Endothelial cell (in vitro differentiated cells): ENCODE measurements at regions not wholly inside any gene's neighbourhood (a gene's known extent, or its start where the extent isn't known, plus 50 kb on each side); places are given as distances from the start of the nearest gene placed in this dataset.

ENCODE experiments used
- DNase-seq: peaks from one replicate; pipeline ENCODE4 v3.0.0; 2021; ENCODE audit warnings: low spot score
- H3K27ac Mint-ChIP-seq: one replicate; pipeline ENCODE4 v1.8.0; 2021; ENCODE audit warnings: mixed read lengths, inconsistent platforms; ENCODE audit not compliant: unreplicated experiment
- H3K27me3 Mint-ChIP-seq: one replicate; pipeline ENCODE4 v1.8.0; 2021; ENCODE audit warnings: mild to moderate bottlenecking, moderate library complexity, mixed read lengths, inconsistent platforms; ENCODE audit not compliant: unreplicated experiment
- H3K36me3 Mint-ChIP-seq: one replicate; pipeline ENCODE4 v1.8.0; 2021; ENCODE audit warnings: mild to moderate bottlenecking, low read depth, mixed read lengths, inconsistent platforms; ENCODE audit not compliant: unreplicated experiment
- H3K4me1 Mint-ChIP-seq: one replicate; pipeline ENCODE4 v1.8.0; 2021; ENCODE audit warnings: mild to moderate bottlenecking, mixed read lengths, inconsistent platforms; ENCODE audit not compliant: unreplicated experiment
- H3K4me3 Mint-ChIP-seq: one replicate; pipeline ENCODE4 v1.8.0; 2021; ENCODE audit warnings: mild to moderate bottlenecking, mixed read lengths, inconsistent platforms; ENCODE audit not compliant: unreplicated experiment
- H3K9me3 Mint-ChIP-seq: one replicate; pipeline ENCODE4 v1.8.0; 2021; ENCODE audit warnings: mixed read lengths, inconsistent platforms; ENCODE audit not compliant: unreplicated experiment
- CTCF ChIP-seq: fragments of 200-600 bp; sonication (generic); IDR thresholded peaks from one replicate; pipeline ENCODE4 v1.5.0; 2021; ENCODE audit warnings: antibody characterized with exemption; ENCODE audit not compliant: unreplicated experiment

GRCh38 chr2:128490881-128491691 lies 172.4 kb upstream of the HS6ST1 start:
- no peak for TF ChIP-seq CTCF
- peaks cover 7% of the 10 kb centered on the region for H3K4me1 Mint-ChIP-seq
- no peak for DNase-seq
- peaks cover 6% of the 10 kb centered on the region for H3K27me3 Mint-ChIP-seq
- H3K36me3 Mint-ChIP-seq, result no peaks in the 10 kb centered on the region
- H3K27ac Mint-ChIP-seq, result no peak overlapping the region
- no peak overlapping the region for H3K4me3 Mint-ChIP-seq
- no peaks in the 10 kb centered on the region for H3K9me3 Mint-ChIP-seq

- no peak for DNase-seq
- no peaks in the 10 kb centered on the region for H3K9me3 Mint-ChIP-seq
- peaks cover 6% of the 10 kb centered on the region for H3K27me3 Mint-ChIP-seq
- H3K4me1 Mint-ChIP-seq, result peaks cover 7% of the 10 kb centered on the region
- no peak overlapping the region for H3K4me3 Mint-ChIP-seq
- H3K36me3 Mint-ChIP-seq, result no peaks in the 10 kb centered on the region
- H3K27ac Mint-ChIP-seq, result no peak overlapping the region
- no peak for TF ChIP-seq CTCF
Observed at GRCh38 chr2:128491692-128492244, 173.1 kb upstream of the HS6ST1 start.

GRCh38 chr2:128492966-128493811 lies 174.5 kb upstream of the HS6ST1 start:
- peaks cover 4% of the 10 kb centered on the region for H3K4me1 Mint-ChIP-seq
- H3K9me3 Mint-ChIP-seq, result no peaks in the 10 kb centered on the region
- no peak for TF ChIP-seq CTCF
- H3K27me3 Mint-ChIP-seq, result peaks cover 8% of the 10 kb centered on the region
- H3K36me3 Mint-ChIP-seq, result no peaks in the 10 kb centered on the region
- H3K4me3 Mint-ChIP-seq, result no peak overlapping the region
- no peak for DNase-seq
- no peak overlapping the region for H3K27ac Mint-ChIP-seq

GRCh38 chr2:128493880-128494279 lies 175.2 kb upstream of the HS6ST1 start:
- Mint-ChIP-seq H3K4me3 (no peak overlapping the region), H3K4me1 (peaks cover 4% of the 10 kb centered on the region), H3K36me3 (no peaks in the 10 kb centered on the region), H3K9me3 (no peaks in the 10 kb centered on the region), H3K27me3 (peaks cover 8% of the 10 kb centered on the region), H3K27ac (no peak overlapping the region)
- TF ChIP-seq CTCF, result no peak
- DNase-seq, result no peak
